ENCODE measurements at regions not wholly inside any gene's neighbourhood (a gene's known extent, or its start where the extent isn't known, plus 50 kb on each side); places are given as distances from the start of the nearest gene placed in this dataset.

- H3K4me3 ChIP-seq (ENCODE audit: low read depth, low read length): no peak overlapping the region
- TF ChIP-seq CTCF (IDR thresholded peaks at IDR 0.05; ENCODE audit: low read depth, low read length): no peak
- in situ Hi-C loops (cut with HindIII; ENCODE audit: low sequenced_read_pairs): no loop called here
- no peak for DNase-seq (ENCODE audit: low read depth, low spot score)
These were observed 155.1 kb downstream of the CCDC59 start for GRCh38 chr12:82203086-82203485.

- no peak for DNase-seq (ENCODE audit: low read depth, low spot score)
- in situ Hi-C loops (cut with HindIII; ENCODE audit: low sequenced_read_pairs): no loop called here
- no peak overlapping the region for H3K4me3 ChIP-seq (ENCODE audit: low read depth, low read length)
- no peak for TF ChIP-seq CTCF (IDR thresholded peaks at IDR 0.05; ENCODE audit: low read depth, low read length)
These were observed 170.6 kb downstream of the CCDC59 start for GRCh38 chr12:82187595-82187994.

GRCh38 chr12:82187011-82187410, 171.2 kb downstream of the CCDC59 start:
- in situ Hi-C loops (cut with HindIII; ENCODE audit: low sequenced_read_pairs): no loop called here
- no peak for DNase-seq (ENCODE audit: low read depth, low spot score)
- TF ChIP-seq CTCF (IDR thresholded peaks at IDR 0.05; ENCODE audit: low read depth, low read length): no peak
- no peak overlapping the region for H3K4me3 ChIP-seq (ENCODE audit: low read depth, low read length)

GRCh38 chr12:82186282-82186681, 171.9 kb downstream of the CCDC59 start:
- no peak overlapping the region for H3K4me3 ChIP-seq (ENCODE audit: low read depth, low read length)
- no peak for TF ChIP-seq CTCF (IDR thresholded peaks at IDR 0.05; ENCODE audit: low read depth, low read length)
- in situ Hi-C loops (cut with HindIII; ENCODE audit: low sequenced_read_pairs): no loop called here
- no peak for DNase-seq (ENCODE audit: low read depth, low spot score)

GRCh38 chr12:82184844-82185243, 173.3 kb downstream of the CCDC59 start:
- no peak for DNase-seq (ENCODE audit: low read depth, low spot score)
- no peak for TF ChIP-seq CTCF (IDR thresholded peaks at IDR 0.05; ENCODE audit: low read depth, low read length)
- in situ Hi-C loops (cut with HindIII; ENCODE audit: low sequenced_read_pairs): no loop called here

GRCh38 chr12:82182601-82183190, 175.5 kb downstream of the CCDC59 start:
- TF ChIP-seq CTCF (IDR thresholded peaks at IDR 0.05; ENCODE audit: low read depth, low read length): no peak
- no peak overlapping the region for H3K4me3 ChIP-seq (ENCODE audit: low read depth, low read length)
- in situ Hi-C loops (cut with HindIII; ENCODE audit: low sequenced_read_pairs): no loop called here
- peak; percentile 32 for DNase-seq (ENCODE audit: low read depth, low spot score)

More at GRCh38 chr12:82184844-82185243, 173.3 kb downstream of the CCDC59 start:
- no peak overlapping the region for H3K4me3 ChIP-seq (ENCODE audit: low read depth, low read length)
